ENCODE measurements at regions not wholly inside any gene's neighbourhood (a gene's known extent, or its start where the extent isn't known, plus 50 kb on each side); places are given as distances from the start of the nearest gene placed in this dataset.

DNA sequence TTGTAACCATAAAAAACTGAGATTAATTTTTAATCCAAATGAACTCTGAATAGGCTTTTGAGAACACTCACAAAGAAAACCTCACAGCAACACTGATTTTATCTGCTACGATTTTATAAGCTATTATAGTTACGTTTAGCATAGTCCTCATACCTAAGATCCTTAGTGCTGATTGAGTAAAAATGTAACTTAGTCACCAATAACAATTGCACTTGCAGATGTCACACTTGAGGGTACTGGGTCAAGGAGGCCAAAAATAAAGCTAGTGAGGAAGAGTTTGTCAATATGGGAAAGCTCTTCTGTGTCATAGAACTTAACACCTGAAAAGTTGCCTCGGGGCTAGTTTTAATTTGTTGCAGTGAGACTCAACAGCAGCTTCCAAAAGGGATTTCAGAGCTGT lies 706.5 kb upstream of the FAM98A start:
- peaks cover 2% of the 10 kb centered on the region for H3K27me3 Mint-ChIP-seq (ENCODE audit: insufficient read depth, low read depth)
- Histone ChIP-seq H4K20me1 (ENCODE audit: low read depth) (no peaks in the 10 kb centered on the region), H3K4me1 (no peaks in the 10 kb centered on the region), H3K9ac (no peak overlapping the region), H3K9me3 (ENCODE audit: low read depth) (no peaks in the 10 kb centered on the region), H3K27me3 (no peaks in the 10 kb centered on the region), H3K4me3 (no peak overlapping the region), H3K36me3 (no peaks in the 10 kb centered on the region), H2AFZ (replicated peaks) (no peak overlapping the region), H3F3A (ENCODE audit: low read depth) (no peaks in the 10 kb centered on the region), H3K79me2 (ENCODE audit: low read depth) (no peaks in the 10 kb centered on the region), H3K4me2 (no peak overlapping the region), H3K27ac (no peak overlapping the region)
- no peak overlapping the region for H3K27ac Mint-ChIP-seq
- TF ChIP-seq, protein P1, sequence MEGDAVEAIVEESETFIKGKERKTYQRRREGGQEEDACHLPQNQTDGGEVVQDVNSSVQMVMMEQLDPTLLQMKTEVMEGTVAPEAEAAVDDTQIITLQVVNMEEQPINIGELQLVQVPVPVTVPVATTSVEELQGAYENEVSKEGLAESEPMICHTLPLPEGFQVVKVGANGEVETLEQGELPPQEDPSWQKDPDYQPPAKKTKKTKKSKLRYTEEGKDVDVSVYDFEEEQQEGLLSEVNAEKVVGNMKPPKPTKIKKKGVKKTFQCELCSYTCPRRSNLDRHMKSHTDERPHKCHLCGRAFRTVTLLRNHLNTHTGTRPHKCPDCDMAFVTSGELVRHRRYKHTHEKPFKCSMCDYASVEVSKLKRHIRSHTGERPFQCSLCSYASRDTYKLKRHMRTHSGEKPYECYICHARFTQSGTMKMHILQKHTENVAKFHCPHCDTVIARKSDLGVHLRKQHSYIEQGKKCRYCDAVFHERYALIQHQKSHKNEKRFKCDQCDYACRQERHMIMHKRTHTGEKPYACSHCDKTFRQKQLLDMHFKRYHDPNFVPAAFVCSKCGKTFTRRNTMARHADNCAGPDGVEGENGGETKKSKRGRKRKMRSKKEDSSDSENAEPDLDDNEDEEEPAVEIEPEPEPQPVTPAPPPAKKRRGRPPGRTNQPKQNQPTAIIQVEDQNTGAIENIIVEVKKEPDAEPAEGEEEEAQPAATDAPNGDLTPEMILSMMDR (IDR thresholded peaks at IDR 0.05), result no peak
- TF ChIP-seq EZH2phosphoT487 (IDR thresholded peaks at IDR 0.05) (no peak), EZH2 (IDR thresholded peaks at IDR 0.05) (no peak)
- H3K4me3 Mint-ChIP-seq, result no peak overlapping the region
- H3K4me1 Mint-ChIP-seq, result no peaks in the 10 kb centered on the region
- no peak for DNase-seq (ENCODE audit: low spot score)
- no peaks in the 10 kb centered on the region for H3K36me3 Mint-ChIP-seq
- H3K9me3 Mint-ChIP-seq, result no peaks in the 10 kb centered on the region

DNA sequence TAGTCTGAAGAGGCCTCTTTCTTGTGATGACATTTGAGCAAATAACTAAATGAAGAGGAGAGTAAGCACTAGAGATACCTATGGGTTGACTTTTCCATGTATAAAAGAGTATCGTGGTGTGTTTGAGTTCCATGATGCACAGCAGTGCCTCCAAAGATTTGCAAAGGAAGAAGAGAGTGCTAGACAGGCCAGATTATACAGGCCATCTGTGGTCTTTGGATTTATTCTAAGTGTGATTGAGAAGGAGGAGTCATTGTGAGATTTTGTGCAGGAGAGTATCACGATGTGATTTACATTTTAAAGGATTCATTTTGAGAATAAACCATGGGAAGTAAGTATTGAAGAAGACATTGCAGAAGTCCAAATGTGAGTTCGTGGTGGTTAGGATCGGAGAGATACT lies 695.9 kb upstream of the FAM98A start:
- H3K27me3 Mint-ChIP-seq (ENCODE audit: insufficient read depth, low read depth), result no peaks in the 10 kb centered on the region
- Histone ChIP-seq H3K4me1 (no peaks in the 10 kb centered on the region), H3K9me3 (ENCODE audit: low read depth) (no peaks in the 10 kb centered on the region), H3K4me3 (no peak overlapping the region), H4K20me1 (ENCODE audit: low read depth) (no peaks in the 10 kb centered on the region), H3K4me2 (no peak overlapping the region), H3K36me3 (no peaks in the 10 kb centered on the region), H3K79me2 (ENCODE audit: low read depth) (no peaks in the 10 kb centered on the region), H3K27ac (no peak overlapping the region), H3K27me3 (no peaks in the 10 kb centered on the region), H3F3A (ENCODE audit: low read depth) (no peaks in the 10 kb centered on the region), H2AFZ (replicated peaks) (no peak overlapping the region), H3K9ac (no peak overlapping the region)
- no peak for DNase-seq (ENCODE audit: low spot score)
- no peak overlapping the region for H3K27ac Mint-ChIP-seq
- no peaks in the 10 kb centered on the region for H3K9me3 Mint-ChIP-seq
- no peak overlapping the region for H3K4me3 Mint-ChIP-seq
- H3K4me1 Mint-ChIP-seq, result no peaks in the 10 kb centered on the region
- TF ChIP-seq, protein P1 (IDR thresholded peaks at IDR 0.05), result no peak
- TF ChIP-seq EZH2 (IDR thresholded peaks at IDR 0.05) (no peak), EZH2phosphoT487 (IDR thresholded peaks at IDR 0.05) (no peak)
- no peaks in the 10 kb centered on the region for H3K36me3 Mint-ChIP-seq

DNA sequence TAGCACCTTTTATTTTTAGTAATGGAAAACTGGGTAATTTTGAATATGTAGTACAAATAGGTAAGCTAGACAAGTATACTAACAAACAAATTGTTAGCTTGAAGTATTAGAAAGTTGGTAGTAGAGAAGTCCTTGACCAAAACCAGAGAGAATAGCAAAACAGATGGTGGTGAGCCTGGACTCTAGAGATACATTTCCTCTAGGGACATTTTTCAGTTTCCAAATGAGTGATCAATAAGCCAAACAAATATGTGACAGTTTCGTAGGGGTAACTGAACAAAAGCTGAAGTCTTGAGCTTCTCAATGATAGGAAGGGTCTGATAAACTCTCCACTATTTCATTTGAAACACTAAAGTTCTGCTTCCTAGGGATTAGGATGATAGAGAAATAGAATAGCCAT lies 692.0 kb upstream of the FAM98A start:
- H3K27me3 Mint-ChIP-seq (ENCODE audit: insufficient read depth, low read depth), result peaks cover 3% of the 10 kb centered on the region
- no peaks in the 10 kb centered on the region for H3K36me3 Mint-ChIP-seq
- TF ChIP-seq EZH2 (IDR thresholded peaks at IDR 0.05), result no peak
- TF ChIP-seq, protein P1 (IDR thresholded peaks at IDR 0.05), result no peak
- no peak for TF ChIP-seq EZH2phosphoT487 (IDR thresholded peaks at IDR 0.05)

More for the DNA sequence above, 692.0 kb upstream of the FAM98A start:
- no peak for DNase-seq (ENCODE audit: low spot score)
- H3K79me2 ChIP-seq (ENCODE audit: low read depth), result no peaks in the 10 kb centered on the region
- Mint-ChIP-seq H3K4me3 (no peak overlapping the region), H3K9me3 (no peaks in the 10 kb centered on the region), H3K27ac (no peak overlapping the region), H3K4me1 (no peaks in the 10 kb centered on the region)
- no peak overlapping the region for H3K4me3 ChIP-seq
- H3F3A ChIP-seq (ENCODE audit: low read depth), result no peaks in the 10 kb centered on the region
- no peak overlapping the region for H2AFZ ChIP-seq (replicated peaks)
- no peaks in the 10 kb centered on the region for H3K27me3 ChIP-seq
- H3K4me1 ChIP-seq, result no peaks in the 10 kb centered on the region
- no peak overlapping the region for H3K4me2 ChIP-seq
- H3K27ac ChIP-seq, result no peak overlapping the region
- H3K9ac ChIP-seq, result no peak overlapping the region
- no peaks in the 10 kb centered on the region for H3K36me3 ChIP-seq
- H4K20me1 ChIP-seq (ENCODE audit: low read depth), result no peaks in the 10 kb centered on the region
- H3K9me3 ChIP-seq (ENCODE audit: low read depth), result no peaks in the 10 kb centered on the region

Measured in neural progenitor cell (in vitro differentiated cells).